Breast epithelium (tissue), 3 donors: ENCODE measurements at regions not wholly inside any gene's neighbourhood (a gene's known extent, or its start where the extent isn't known, plus 50 kb on each side); places are given as distances from the start of the nearest gene placed in this dataset.

Experiments
- POLR2A ChIP-seq: fragments of 450-650 bp; IDR thresholded peaks from one replicate; pipeline ENCODE4 v1.6.1; 2016; ENCODE audit warnings: antibody characterized with exemption, mild to moderate bottlenecking, moderate library complexity
- POLR2AphosphoS5 ChIP-seq, 3 donors: sonication (generic); formaldehyde crosslinking; IDR thresholded peaks; one replicate each; pipeline ENCODE4 v1.6.1; 2017; ENCODE audit warnings: antibody characterized with exemption in 3 of 3
- TF ChIP-seq, protein P1 (sequence below), 3 donors: fragments of 450-650 bp; IDR thresholded peaks; one replicate each; pipeline ENCODE4 v1.5.1; 2016 to 2017; ENCODE audit warnings: antibody characterized with exemption in 3 of 3, mild to moderate bottlenecking in 3 of 3, moderate library complexity in 3 of 3

GRCh38 chr5:167840527-167841130 lies 450.8 kb upstream of the WWC1 start:
- TF ChIP-seq POLR2A, result no peak
- TF ChIP-seq, protein P1, sequence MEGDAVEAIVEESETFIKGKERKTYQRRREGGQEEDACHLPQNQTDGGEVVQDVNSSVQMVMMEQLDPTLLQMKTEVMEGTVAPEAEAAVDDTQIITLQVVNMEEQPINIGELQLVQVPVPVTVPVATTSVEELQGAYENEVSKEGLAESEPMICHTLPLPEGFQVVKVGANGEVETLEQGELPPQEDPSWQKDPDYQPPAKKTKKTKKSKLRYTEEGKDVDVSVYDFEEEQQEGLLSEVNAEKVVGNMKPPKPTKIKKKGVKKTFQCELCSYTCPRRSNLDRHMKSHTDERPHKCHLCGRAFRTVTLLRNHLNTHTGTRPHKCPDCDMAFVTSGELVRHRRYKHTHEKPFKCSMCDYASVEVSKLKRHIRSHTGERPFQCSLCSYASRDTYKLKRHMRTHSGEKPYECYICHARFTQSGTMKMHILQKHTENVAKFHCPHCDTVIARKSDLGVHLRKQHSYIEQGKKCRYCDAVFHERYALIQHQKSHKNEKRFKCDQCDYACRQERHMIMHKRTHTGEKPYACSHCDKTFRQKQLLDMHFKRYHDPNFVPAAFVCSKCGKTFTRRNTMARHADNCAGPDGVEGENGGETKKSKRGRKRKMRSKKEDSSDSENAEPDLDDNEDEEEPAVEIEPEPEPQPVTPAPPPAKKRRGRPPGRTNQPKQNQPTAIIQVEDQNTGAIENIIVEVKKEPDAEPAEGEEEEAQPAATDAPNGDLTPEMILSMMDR (IDR thresholded peaks at IDR 0.05), result no peak
- TF ChIP-seq POLR2AphosphoS5 (IDR thresholded peaks at IDR 0.05), result no peak
